HG03520 (cell line): ENCODE measurements at regions not wholly inside any gene's neighbourhood (a gene's known extent, or its start where the extent isn't known, plus 50 kb on each side); places are given as distances from the start of the nearest gene placed in this dataset.

Experiments used
- ATAC-seq: cut with Tn5 transposase; IDR thresholded peaks from one replicate; pipeline ENCODE4 v1.9.1; 2021; ENCODE audit warnings: mild to moderate bottlenecking, moderate library complexity; ENCODE audit not compliant: unreplicated experiment

DNA sequence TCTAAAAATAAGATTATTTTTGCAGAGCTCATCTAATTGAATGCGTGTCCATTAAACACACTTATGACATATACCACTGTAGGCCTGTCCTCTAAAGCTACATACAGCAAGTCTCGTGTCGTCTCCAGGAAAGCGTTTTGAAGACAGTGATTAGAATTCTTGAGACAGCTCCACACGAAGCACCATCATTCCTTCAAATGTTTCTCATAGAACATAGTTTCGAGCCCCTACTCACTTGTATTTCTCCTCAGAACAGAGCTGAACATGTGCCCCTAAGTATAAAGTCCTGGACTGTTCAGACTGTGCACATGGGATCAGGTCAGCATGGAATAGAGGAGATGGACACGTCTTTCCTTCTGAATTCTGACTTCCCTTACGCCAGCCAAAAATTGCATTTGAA lies 64.5 kb upstream of the HMGA2 start:
- ATAC-seq, result no peak

DNA sequence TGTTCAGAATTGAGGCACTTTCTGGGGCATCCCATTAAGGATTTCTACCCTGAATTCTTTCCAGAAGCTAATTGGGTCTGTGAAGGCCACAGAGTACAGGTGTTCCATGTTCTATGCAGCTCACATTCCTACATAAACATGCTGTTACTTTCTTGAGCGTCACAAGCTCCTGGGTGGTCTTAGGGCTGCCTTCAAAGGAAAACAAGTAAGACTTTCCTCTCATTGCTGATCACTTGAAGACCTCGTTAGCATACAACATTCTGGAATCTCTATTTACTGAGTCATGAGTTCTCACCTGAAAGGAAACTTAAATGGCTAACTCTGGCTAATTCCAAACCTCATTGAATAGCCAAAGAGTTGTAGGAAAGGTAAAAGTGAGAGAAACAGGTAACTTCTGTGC lies 63.0 kb upstream of the HMGA2 start:
- no peak for ATAC-seq

DNA sequence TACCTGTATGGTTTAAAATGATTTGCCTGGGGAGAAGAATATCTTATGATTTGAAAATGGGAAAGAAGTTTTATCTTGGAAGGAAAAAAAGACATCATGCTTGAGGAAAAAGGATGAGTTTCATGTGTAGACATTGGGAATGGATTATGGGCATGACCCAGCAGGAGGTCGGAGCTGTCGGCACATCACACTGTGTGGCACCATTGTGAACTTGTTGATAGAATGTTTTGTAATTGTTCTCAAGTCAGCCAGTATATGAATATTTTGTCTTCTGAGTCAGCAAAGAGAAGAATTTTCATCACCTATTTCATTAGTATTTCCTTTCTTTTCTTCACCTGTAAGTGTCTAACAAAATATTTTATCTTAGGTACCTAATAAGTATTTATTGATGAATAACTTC lies 60.0 kb upstream of the HMGA2 start:
- ATAC-seq, result no peak

DNA sequence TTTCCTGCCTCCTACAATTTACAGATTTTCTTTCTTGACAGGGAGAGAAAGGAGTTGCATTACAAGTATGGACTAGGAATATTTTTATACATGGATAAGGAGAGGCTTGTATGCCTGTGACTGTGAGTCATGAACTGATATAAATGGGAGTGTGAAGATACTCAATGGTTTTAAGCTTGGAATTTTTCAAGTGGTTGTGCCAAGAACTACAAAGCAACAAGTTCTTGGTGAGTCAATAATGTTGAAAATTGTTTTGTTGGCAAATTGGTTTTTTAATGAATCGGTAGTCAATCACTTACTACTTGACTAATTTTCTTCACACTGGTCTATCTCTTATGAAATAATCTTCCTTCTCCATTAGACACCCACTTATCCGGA lies 58.9 kb upstream of the HMGA2 start:
- no peak for ATAC-seq

DNA sequence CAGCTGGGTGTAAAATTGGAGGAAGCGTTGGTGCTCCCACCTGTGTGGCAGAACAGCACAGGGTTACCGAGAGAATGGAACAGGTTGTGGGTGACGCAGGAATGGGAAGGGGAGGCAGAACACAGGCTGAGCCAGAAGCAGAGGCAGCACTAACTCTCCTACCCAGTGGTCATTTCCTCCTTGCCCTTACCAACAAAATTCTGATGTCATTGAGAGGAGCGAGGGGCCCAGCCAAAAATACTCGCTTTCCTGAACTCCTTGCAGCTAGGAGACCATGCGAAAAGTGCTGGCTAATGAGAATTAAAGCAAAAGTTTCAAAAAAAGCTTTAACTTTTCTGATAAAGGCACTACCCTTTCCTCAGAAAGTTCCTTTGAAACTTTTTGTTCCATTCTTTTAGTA lies 54.4 kb upstream of the HMGA2 start:
- no peak for ATAC-seq
